GM21786 (cell line): ENCODE measurements at regions not wholly inside any gene's neighbourhood (a gene's known extent, or its start where the extent isn't known, plus 50 kb on each side); places are given as distances from the start of the nearest gene placed in this dataset.

Experiments used
- ATAC-seq: cut with Tn5 transposase; IDR thresholded peaks from one replicate; pipeline ENCODE4 v1.9.1; 2021; ENCODE audit not compliant: unreplicated experiment

GRCh38 chrX:30951003-30951402, 61.9 kb upstream of the TAB3 start:
- ATAC-seq: no peak

DNA sequence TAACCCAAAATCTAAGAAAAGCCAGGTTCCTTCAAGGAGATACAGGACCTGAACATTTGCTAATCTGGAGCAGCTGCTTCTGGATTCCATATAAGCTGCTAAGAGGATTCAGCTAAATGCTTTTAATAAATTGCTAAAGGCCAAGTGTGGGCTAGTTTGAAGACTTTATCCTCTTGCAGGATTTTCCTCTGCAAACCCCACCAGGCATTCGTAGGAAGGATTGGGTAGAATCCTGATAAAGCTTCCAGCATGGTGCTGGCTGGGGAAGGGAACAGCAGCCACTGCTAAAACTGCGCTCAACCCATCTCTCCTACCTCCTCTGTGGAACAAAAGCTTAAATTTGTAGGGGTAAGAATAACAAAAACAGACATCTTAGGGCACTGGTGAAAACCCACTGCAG, 61.3 kb upstream of the TAB3 start:
- ATAC-seq: no peak

DNA sequence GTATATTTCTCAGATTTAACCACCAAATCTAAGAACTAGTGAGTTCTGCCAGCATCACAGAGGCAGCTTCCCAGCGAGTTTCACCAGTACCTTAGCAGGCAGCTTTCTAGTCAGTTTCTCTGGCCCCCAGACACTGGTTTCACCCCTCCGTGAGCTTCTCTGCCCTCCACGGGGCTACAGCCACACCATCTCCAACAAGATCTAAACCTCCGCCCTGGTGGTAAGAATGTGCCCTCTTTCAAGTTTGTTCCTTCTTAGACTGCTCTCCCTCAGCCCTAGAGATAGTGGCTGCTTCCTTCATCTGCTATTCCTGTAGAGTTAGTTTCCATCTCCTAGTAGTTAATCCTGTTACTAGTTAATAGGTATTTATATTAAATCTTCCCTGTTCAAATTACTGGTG, 60.5 kb upstream of the TAB3 start:
- no peak for ATAC-seq

GRCh38 chrX:30948626-30949025, 59.6 kb upstream of the TAB3 start:
- no peak for ATAC-seq

GRCh38 chrX:30948051-30948450, 59.0 kb upstream of the TAB3 start:
- ATAC-seq: no peak

DNA sequence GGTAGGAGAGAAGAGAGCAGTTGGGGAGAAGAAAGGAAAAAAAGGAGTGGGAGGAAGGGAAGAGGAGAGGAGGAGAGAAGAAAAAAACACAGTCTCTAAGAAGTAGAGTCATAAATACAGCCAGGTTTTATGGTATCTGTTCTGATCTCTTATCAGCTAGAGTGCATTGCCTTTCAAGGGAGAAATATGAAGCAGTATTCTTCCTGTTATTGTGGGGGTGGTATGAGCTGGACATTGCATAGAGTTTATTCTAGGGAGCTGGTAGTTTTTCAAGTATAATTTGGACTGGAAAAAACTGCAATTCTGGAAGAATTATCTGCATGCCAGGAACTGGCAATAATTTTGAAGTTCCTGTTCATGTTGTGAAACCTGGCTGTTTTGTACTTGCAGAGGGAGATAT, 54.9 kb upstream of the TAB3 start:
- ATAC-seq: no peak

GRCh38 chrX:30941898-30942297, 52.8 kb upstream of the TAB3 start:
- no peak for ATAC-seq

- no peak for ATAC-seq
Observed at GRCh38 chrX:30939928-30940327, 50.9 kb upstream of the TAB3 start.
